ENCODE measurements at regions not wholly inside any gene's neighbourhood (a gene's known extent, or its start where the extent isn't known, plus 50 kb on each side); places are given as distances from the start of the nearest gene placed in this dataset.

- TF ChIP-seq CTCF (tag by site-specific recombination; IDR thresholded peaks at IDR 0.05), result no peak
- TF ChIP-seq PRDM6 (tag by site-specific recombination; IDR thresholded peaks at IDR 0.05), result no peak
- no peak for TF ChIP-seq ZNF792 (tag by site-specific recombination; IDR thresholded peaks at IDR 0.05)
- TF ChIP-seq SALL2 (tag by site-specific recombination; IDR thresholded peaks at IDR 0.05; ENCODE audit: borderline replicate concordance), result no peak
- no peak for TF ChIP-seq ZNF777 (tag by site-specific recombination; IDR thresholded peaks at IDR 0.05; ENCODE audit: borderline replicate concordance)
- no peak for TF ChIP-seq HOXA7 (CRISPR knock-in tag; IDR thresholded peaks at IDR 0.05; ENCODE audit: borderline replicate concordance)
- TF ChIP-seq ZNF513 (tag by site-specific recombination; IDR thresholded peaks at IDR 0.05), result no peak
- TF ChIP-seq ZNF148 (tag by site-specific recombination; IDR thresholded peaks at IDR 0.05; ENCODE audit: borderline replicate concordance), result no peak
- TF ChIP-seq YY1 (tag by site-specific recombination; IDR thresholded peaks at IDR 0.05), result no peak
Measured at GRCh38 chr13:103200118-103200885, 134.1 kb upstream of the SLC10A2 start.
